Epidermal melanocyte (primary cell): ENCODE measurements at regions not wholly inside any gene's neighbourhood (a gene's known extent, or its start where the extent isn't known, plus 50 kb on each side); places are given as distances from the start of the nearest gene placed in this dataset.

Experiments
- DNase-seq: peaks from one replicate; pipeline ENCODE4 v3.0.0; 2011; ENCODE audit warnings: low spot score; ENCODE audit not compliant: insufficient read length

GRCh38 chr22:48664586-48664985, 1163.1 kb downstream of the BRD1 start:
- DNase-seq: no peak

GRCh38 chr22:48663297-48663696, 1164.4 kb downstream of the BRD1 start:
- no peak for DNase-seq

GRCh38 chr22:48662476-48663135, 1165.1 kb downstream of the BRD1 start:
- DNase-seq: no peak

GRCh38 chr22:48661984-48662383, 1165.7 kb downstream of the BRD1 start:
- no peak for DNase-seq

- no peak for DNase-seq
These were observed 1166.6 kb downstream of the BRD1 start for GRCh38 chr22:48660790-48661740.

- no peak for DNase-seq
These were observed 1167.4 kb downstream of the BRD1 start for GRCh38 chr22:48660104-48660789.

GRCh38 chr22:48659404-48659996, 1168.2 kb downstream of the BRD1 start:
- DNase-seq: no peak

GRCh38 chr22:48658871-48659270, 1168.8 kb downstream of the BRD1 start:
- DNase-seq: no peak

GRCh38 chr22:48658246-48658645, 1169.4 kb downstream of the BRD1 start:
- no peak for DNase-seq

- no peak for DNase-seq
These were observed 1173.2 kb downstream of the BRD1 start for GRCh38 chr22:48654492-48654891.

- no peak for DNase-seq
These were observed 1173.7 kb downstream of the BRD1 start for GRCh38 chr22:48653929-48654328.

- DNase-seq: no peak
These were observed 1174.4 kb downstream of the BRD1 start for GRCh38 chr22:48653306-48653705.

GRCh38 chr22:48652796-48653195, 1174.9 kb downstream of the BRD1 start:
- DNase-seq: no peak

- no peak for DNase-seq
These were observed 1175.6 kb downstream of the BRD1 start for GRCh38 chr22:48651981-48652538.

- no peak for DNase-seq
These were observed 1176.4 kb downstream of the BRD1 start for GRCh38 chr22:48651036-48651890.

- no peak for DNase-seq
These were observed 1177.2 kb downstream of the BRD1 start for GRCh38 chr22:48650323-48651035.

- no peak for DNase-seq
These were observed 1178.2 kb downstream of the BRD1 start for GRCh38 chr22:48649466-48649865.

- DNase-seq: no peak
These were observed 1178.6 kb downstream of the BRD1 start for GRCh38 chr22:48649031-48649430.

- no peak for DNase-seq
These were observed 1179.8 kb downstream of the BRD1 start for GRCh38 chr22:48647606-48648515.
